ENCODE measurements at regions not wholly inside any gene's neighbourhood (a gene's known extent, or its start where the extent isn't known, plus 50 kb on each side); places are given as distances from the start of the nearest gene placed in this dataset.
"Not testable (repeated sequence)": the region's sequence is repeated elsewhere in the genome, so short reads cannot be mapped to it uniquely, and the experiment has no call there.

DNA sequence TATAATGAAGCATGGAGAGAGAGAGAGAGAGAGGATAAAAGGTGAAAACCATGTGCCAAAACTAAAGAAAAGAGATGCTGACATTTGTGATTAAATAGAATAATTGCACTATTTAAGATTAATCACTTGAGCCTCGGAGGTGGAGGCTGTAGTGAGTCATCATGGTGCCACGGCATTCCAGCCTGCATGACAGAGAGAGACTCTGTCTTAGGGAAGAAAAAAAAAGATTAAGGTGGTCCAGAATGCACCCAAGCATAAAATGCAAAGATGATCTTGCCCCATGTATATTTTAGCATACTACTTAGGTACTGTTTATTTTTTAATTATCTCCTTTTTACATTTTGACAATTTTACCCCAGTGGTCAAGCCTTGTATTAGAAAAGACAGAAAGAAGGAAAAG lies 742.5 kb downstream of the SPATA31A1 start:
- DNase-seq (ENCODE audit: low read depth): not testable (repeated sequence)

DNA sequence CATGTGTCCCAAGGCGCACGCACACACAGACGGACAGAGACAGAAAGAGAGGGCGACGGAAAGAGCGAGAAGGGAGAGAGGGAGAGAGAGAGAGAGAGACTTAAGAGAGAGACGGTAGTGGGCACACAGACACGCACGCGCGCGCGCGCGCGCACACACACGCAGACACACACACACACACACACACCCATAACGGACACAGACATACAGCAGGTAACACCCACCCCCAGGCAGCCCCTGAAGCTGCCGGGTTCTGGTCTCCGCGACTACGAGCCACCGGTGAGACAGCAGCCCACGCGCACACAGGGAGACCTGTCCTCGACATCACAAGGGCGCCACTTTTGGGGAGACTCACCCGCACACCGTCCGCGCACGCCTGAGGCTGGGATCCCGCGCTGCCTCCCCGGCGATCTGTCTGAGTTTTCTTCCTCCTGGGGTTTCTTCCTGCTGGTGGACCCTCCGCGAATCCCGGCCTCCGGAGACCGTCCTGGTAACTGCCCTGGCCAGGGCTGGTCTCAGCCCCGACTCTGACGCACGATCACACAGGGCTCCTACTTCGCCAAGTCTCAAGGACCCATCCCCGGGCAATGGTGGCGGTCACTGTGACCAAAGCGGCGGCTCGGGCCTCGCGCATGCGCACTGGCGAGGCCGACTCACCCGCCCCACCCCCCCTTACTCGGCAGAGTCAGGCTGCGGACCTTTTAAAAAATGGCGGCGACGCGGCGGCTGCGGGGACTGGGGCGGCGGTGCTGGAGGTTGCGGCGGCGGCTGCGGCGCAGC lies 750.7 kb downstream of the SPATA31A1 start:
- peak; percentile 24 for DNase-seq (ENCODE audit: low read depth)

DNA sequence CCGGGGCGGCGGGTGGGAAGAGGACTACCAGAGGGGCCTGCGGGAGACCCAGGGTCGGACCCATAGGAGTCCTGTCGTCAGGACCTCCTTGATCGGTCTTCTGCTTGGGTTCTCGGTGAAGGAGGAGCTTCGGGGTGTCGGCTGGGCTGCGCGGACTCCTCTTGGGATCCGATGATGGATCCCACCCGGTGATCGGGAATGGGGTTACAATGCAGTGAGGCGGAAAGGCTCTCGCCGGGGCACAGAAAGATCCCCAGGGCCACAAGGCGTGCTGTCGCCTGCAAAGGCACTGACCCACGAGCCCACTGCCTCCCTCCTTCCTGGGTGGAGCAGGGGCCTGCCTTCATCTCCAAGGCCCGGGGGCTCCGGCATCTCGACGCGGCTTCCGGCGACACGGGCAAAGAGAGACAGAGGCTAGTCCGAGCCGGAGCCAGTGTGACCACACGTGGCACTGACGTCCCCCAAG lies 751.3 kb downstream of the SPATA31A1 start:
- not testable (repeated sequence) for DNase-seq (ENCODE audit: low read depth)

DNA sequence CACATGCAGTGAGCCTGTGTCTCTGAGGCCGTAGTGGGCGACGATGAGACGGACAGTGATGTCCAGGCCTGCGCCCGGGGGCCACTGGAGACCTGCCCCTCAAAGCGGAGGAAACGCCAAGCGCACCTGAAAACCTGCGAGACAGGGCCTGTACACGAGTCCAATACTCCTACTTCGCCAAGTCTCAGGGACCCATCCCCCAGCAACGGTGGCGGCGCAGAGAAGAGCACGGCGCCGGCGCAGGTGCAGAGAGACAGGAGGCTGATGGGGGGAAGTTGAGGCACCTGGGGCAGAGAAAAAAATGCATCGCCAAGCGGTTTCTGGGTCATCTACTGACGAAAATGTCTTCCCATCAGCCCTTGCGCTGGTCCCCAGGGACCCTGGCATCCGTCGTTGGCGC lies 751.8 kb downstream of the SPATA31A1 start:
- DNase-seq (ENCODE audit: low read depth): not testable (repeated sequence)

DNA sequence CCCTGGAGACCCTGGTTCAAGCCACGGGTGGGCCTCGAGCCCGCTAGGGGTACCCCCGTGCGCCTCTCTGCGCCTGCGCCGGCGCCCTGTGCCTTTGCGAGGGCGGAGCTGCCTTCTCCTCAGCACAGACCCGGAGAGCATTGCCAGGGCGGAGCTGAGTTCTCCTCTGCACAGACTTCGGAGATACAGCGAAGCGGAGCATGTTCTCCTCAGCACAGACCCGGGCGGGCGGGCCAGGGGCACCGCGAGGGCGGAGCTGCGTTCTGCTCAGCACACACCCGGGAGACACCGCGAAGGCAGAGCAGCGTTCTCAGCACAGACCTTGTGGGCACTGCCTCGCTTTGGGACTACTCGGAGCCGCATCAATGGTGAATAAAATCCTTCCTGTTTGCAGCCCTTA lies 753.0 kb downstream of the SPATA31A1 start:
- not testable (repeated sequence) for DNase-seq (ENCODE audit: low read depth)

DNA sequence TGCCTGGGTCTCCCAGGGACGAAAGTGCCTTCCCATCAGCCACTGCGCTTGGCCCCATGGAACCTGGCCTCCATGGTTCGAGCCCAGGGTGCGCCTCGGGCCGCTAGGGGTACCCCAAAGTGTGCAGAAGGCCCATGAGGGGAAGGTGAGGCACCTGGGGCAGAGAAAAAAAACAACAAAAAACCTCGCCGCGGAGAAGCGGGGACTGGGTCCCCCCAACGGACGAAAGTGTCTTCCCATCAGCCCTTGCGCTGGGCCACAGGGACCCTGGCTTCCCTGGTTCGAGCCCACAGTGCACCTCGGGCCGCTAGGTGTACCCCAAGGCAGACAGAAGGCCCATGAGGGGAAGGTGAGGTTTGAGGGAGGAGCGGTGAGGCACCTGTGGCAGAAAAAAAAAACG lies 755.3 kb downstream of the SPATA31A1 start:
- not testable (repeated sequence) for DNase-seq (ENCODE audit: low read depth)

DNA sequence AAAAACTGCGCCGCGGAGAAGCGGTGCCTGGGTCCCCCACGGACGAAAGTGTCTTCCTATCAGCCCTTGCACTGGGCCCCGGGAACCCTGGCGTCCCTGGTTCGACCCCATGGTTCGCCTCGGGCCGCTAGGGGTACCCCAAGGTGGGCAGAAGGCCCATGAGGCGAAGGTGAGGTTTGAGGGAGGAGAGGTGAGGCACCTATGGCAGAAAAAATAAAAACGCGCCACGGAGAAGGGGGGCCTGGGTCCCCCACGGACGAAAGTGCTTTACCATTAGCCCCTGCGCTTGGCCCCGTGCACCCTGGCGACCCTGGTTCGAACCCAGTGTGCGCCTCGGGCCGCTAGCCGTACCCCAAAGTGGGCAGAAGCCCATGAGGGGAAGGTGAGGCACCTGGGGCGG lies 756.1 kb downstream of the SPATA31A1 start:
- not testable (repeated sequence) for DNase-seq (ENCODE audit: low read depth)

DNA sequence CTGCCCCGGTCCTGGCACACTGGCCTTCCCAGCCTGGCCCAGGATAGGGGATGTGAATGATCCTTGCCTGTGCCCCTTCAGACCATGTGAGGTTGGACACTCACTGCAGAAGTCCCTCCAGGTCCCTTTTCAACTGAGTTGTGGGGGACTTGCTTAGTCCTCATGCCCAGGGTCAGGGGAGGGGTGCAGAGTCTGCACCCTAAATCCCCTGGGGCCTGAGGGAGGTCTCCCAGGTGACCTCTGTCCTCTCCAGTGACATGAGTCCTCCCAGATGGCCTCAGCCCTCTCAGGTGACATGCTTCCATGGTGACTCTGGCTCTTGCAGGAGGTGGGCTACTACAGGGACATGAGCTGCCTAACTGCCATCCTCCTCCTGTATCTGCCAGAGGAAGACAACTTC lies 775.1 kb downstream of the SPATA31A1 start:
- not testable (repeated sequence) for DNase-seq (ENCODE audit: low read depth)

DNA sequence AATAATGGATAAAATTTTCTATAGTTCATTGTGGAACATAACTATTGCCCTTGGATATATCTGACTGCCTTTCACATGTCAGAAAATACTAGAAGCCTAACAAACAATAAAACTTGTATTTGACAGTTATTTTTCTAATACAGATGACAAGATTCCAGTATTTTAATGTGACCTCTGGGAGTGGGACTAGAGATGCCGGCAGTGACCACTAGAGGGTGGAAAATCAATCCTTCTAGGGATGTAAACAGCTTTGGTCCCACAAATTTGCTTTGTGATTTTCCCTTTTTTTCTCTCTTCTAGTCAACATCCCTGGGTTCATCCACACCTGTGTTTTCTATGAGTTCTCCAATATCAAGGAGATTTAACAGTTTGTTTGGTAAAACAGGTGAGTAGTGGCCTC lies 813.7 kb downstream of the SPATA31A1 start:
- not testable (repeated sequence) for DNase-seq (ENCODE audit: low read depth)

DNA sequence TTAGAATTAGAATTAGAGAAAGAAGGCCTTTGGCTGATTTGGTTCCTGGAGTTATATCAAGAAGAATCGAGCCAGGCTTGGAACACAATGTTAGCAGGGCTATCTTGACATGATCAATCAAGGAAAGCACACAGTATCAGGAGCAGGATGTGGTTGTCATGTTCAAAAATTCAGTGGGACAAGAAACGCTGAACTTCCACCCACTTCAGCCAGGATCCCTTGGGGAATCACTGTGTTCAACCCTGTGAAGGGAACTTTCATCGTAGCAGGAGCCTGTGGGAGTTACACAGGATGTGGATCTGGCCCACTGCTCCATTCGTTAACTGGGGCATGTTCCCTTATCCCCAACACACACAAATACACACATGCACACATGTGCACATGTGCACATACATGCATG lies 817.8 kb downstream of the SPATA31A1 start:
- DNase-seq (ENCODE audit: low read depth): not testable (repeated sequence)

DNA sequence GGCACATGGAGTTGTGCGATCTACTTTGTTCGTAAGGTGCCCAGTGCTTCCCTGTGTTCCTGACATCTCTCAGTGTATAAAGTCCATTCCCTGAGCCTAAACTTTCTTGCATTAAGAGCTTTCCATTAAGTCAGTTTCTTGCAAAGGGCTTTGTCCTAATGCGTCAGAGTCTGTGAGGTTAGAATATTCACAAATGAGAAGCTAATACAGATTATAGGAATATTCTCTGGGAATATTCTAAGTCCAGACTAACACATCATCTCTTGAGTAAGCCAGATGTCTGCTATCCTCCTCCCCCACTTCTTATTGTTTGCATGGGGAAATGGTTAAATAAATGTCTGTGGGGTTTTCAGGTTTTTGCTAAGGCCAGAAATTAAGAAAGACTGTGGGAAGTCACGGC lies 818.6 kb downstream of the SPATA31A1 start:
- not testable (repeated sequence) for DNase-seq (ENCODE audit: low read depth)

DNA sequence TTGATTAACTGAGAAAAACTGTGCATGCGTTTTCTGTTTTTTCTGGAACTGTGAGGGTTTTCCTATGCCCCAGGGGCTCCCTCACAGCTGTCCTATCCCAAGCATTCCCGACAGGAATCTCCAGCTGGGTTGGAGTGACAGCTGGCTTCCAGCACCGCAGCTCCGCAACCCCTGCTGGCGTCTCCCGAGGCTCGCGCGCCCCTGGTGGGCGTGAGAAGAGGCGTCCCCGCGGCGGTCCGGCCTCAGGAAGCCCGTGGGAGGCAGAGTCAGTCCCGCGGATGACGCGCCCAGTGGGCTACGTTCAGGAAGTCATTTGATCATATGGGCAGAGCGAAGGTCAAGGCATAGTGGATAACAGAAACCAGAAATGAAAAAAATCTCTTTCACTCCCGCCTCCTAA lies 821.9 kb downstream of the SPATA31A1 start:
- DNase-seq (ENCODE audit: low read depth): not testable (repeated sequence)

DNA sequence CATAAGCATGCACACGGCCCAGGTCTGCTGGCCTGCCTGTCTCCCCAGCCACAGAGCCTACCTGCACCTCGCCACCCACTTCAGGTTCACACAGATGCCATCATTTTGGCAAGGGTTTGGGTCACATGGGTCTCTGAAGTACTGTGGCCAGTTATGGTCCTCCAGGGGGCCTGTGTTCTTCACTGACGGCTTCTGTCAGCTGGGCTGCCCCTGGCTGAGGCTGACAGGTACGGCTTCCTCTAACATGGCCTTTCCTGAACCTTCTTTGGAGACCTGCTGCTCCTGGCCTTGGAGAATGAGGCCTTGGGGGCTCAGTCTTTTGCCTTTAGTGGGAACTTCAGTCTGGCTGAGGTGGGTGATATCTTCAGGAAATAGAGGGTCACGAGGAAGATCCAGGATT lies 835.9 kb downstream of the SPATA31A1 start:
- DNase-seq (ENCODE audit: low read depth): not testable (repeated sequence)

DNA sequence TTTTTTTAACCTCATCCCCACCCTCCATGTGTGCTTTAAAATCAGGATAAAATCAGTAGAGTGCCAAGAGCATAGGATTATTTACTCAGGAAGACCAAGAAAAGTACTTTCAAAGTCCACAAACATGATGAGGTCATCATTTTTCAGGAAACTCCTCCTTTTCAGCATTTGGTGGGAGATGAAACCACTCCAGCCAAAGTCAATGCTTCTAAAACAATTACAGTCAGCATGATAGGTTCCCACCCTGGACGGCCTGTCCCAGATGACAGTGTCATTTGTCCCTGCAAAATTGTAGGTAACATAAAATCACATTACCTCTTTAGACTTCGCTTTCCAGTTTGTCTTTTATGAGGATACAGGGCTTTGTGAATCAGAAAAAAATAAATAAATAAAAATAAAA lies 836.7 kb downstream of the SPATA31A1 start:
- DNase-seq (ENCODE audit: low read depth): not testable (repeated sequence)

DNA sequence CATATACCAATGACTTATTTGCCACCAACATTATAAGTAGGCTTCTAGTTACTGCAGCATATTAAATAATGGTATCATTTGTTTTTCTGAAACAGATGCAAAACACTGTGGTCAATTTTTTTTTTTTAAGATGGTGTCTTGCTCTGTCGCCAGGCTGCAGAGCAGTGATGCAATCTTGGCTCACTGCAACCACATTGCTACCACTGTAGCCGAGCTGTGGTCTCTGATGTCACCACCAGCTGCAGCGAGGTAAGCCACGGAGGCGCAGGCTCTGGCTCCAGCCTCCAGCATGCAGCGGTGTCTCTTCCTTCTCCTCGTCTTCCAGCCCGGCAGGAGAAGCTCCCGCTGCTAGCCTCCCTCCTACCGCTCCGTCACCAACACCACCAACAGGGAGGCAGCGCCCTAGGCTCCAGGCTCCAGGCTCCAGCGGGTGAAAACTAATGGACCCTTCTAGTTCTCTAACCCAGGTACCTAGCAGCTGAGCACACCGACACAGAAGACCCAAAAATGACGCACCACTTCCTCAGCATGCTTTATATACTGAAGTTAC lies 840.8 kb downstream of the SPATA31A1 start:
- DNase-seq (ENCODE audit: low read depth): not testable (repeated sequence)

DNA sequence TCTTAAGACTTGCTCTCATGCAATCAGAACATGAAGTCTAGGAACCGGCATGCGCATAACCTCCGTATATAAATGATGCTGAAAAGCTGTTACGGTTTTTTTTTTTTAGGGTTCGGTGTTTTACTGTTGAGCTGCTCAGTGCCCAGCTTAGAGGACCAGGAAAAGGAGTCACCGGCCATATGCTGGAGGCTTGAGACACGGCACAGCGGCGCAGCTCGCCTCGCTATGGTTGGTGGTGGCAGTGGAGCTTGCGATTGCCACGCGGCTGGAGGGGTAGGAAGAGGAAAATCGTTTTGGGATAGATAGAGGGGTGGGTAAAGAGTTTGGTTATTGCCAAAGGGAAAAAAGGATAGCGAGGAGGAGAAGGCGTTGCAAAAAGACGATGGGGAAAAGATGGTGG lies 841.3 kb downstream of the SPATA31A1 start:
- DNase-seq (ENCODE audit: low read depth): not testable (repeated sequence)

DNA sequence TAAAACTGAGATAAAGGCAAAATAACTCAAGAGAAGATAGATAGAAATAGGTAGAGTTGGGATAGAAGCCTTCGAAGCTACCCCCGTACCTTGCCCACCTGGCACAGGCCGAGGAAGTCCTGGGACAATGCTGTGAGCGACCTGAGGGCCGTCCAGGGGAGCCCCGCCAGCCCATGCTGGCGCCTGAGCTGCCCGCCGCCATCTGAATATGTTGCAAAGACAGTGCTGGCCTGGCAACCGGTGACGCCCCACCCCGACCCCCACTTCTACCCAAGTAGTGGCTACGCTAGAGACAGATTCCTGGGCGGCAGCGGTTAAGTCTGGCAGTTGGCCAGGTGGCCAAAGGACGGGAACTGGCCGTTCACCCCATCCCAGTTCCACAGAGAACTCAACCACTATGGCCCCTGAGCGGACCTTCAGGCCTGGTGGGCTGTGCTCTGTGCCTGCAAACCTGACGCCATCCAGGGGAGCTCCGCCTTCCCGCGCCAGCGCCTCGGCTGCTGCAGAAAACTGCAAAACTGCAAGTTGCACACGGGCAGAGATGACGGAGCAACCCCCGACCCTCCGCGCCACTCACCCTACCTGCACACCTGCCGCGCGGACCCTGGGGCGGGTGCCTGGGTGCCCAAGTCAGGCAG lies 866.2 kb downstream of the SPATA31A1 start:
- not testable (repeated sequence) for DNase-seq (ENCODE audit: low read depth)

DNA sequence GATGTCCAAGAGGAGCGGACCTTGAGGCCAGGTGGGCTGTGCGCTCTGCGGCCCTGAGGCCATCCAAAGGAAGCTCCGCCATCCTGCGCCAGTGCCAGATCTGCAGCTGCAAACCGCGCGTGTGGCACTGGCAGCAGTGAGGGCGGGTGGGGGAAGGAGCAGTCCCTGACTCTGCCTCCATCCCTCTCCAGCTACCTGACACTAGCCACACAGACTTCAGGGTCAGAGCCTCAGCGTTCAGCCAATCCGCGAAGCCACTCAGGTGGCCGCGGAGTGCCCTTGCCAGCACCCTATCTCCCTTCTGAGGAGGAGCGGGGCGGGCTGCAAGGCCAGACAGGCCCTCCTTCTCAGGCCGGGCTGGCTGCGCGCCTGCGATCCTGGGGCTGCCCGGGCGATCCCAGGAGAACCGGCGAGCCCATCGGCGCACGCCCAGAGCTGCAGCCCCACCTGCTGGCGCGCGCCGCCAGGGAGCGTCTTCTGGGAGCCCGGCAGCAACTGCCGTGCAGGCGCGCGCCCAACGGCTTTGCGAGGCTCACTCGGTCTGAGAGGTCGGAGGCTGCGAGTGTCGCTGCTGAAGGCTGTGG lies 867.2 kb downstream of the SPATA31A1 start:
- DNase-seq (ENCODE audit: low read depth): not testable (repeated sequence)

DNA sequence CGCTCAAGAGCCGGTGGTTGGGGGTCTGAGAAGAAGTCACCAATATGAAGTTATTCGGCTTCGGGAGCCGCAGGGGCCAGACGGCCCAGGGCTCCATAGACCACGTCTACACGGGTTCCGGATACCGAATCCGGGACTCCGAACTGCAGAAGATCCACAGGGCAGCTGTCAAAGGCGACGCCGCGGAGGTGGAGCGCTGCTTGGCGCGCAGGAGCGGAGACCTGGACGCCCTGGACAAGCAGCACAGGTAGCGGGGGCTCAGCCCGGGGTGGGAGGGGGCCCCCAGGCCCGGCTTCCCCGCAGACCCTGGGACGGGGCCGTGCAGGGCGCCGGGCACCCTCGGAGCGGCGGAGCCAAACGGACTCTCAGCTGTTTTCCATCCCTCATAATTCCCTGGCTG lies 867.9 kb downstream of the SPATA31A1 start:
- DNase-seq (ENCODE audit: low read depth): not testable (repeated sequence)
